HepG2 (cell line): ENCODE measurements at regions not wholly inside any gene's neighbourhood (a gene's known extent, or its start where the extent isn't known, plus 50 kb on each side); places are given as distances from the start of the nearest gene placed in this dataset.
A peak's percentile ranks its signal among the peaks of the same experiment; 100 is the strongest.

Experiments
- ELF3 ChIP-seq: IDR thresholded peaks from 2 replicates; pipeline ENCODE4 v1.6.1; 2016; ENCODE audit warnings: missing genetic modification reagents, missing compliant biosample characterization
- FOXK1 ChIP-seq: sonication (generic); formaldehyde crosslinking; IDR thresholded peaks from 2 replicates; pipeline ENCODE4 v1.4.0; 2020; ENCODE audit warnings: low read depth, missing genetic modification reagents, borderline replicate concordance
- FOXM1 ChIP-seq: sonication (generic); formaldehyde crosslinking; IDR thresholded peaks from 2 replicates; pipeline ENCODE4 v1.5.0; 2020; ENCODE audit warnings: missing genetic modification reagents
- FOXP1 ChIP-seq, 2 experiments: fragments of 450-650 bp in 1 of 2; IDR thresholded peaks; 2 replicates each; pipeline ENCODE4 v1.6.1; 2017 to 2018; ENCODE audit warnings: antibody characterized with exemption in 1 of 2
- HNRNPH1 ChIP-seq: fragments of 200-400 bp; formaldehyde crosslinking; optimal IDR thresholded peaks from 2 replicates; pipeline ENCODE3; 2017; ENCODE audit warnings: mild to moderate bottlenecking, low read depth, low read length
- MAFG ChIP-seq: sonication (generic); formaldehyde crosslinking; IDR thresholded peaks from 2 replicates; pipeline ENCODE4 v1.5.1; 2020; ENCODE audit warnings: mild to moderate bottlenecking, missing genetic modification reagents
- MTF2 ChIP-seq: sonication (generic); formaldehyde crosslinking; IDR thresholded peaks from 2 replicates; pipeline ENCODE4 v1.5.0; 2020; ENCODE audit warnings: missing genetic modification reagents, borderline replicate concordance
- POGK ChIP-seq: sonication (generic); formaldehyde crosslinking; conservative IDR thresholded peaks from 2 replicates; pipeline ENCODE4 v1.8.0; 2022; ENCODE audit warnings: mild to moderate bottlenecking, moderate library complexity, missing genetic modification reagents
- SIN3A ChIP-seq: IDR thresholded peaks from 2 replicates; pipeline ENCODE4 v1.6.1; 2011; ENCODE audit warnings: low read depth, mild to moderate bottlenecking, control low read depth, low read length, borderline replicate concordance
- XRCC5 ChIP-seq: fragments of 200-400 bp; formaldehyde crosslinking; optimal IDR thresholded peaks from 2 replicates; pipeline ENCODE3; 2017; ENCODE audit warnings: mild to moderate bottlenecking, low read length
- YEATS2 ChIP-seq: sonication (generic); formaldehyde crosslinking; IDR thresholded peaks from 2 replicates; pipeline ENCODE4 v1.4.0; 2020; ENCODE audit warnings: missing genetic modification reagents, borderline replicate concordance
- ZNF556 ChIP-seq: sonication (generic); formaldehyde crosslinking; IDR thresholded peaks from 2 replicates; pipeline ENCODE4 v1.4.0; 2020; ENCODE audit warnings: mild to moderate bottlenecking, missing genetic modification reagents, borderline replicate concordance
- ZNF768 ChIP-seq: sonication (generic); formaldehyde crosslinking; IDR thresholded peaks from 2 replicates; pipeline ENCODE4 v1.4.0; 2020; ENCODE audit warnings: missing genetic modification reagents
- ZUFSP ChIP-seq: sonication (generic); formaldehyde crosslinking; IDR thresholded peaks from 2 replicates; pipeline ENCODE4 v1.9.0; 2021; ENCODE audit warnings: missing genetic modification reagents, mild to moderate bottlenecking, borderline replicate concordance
- TF ChIP-seq, protein P1 (sequence below): sonication (generic); formaldehyde crosslinking; IDR thresholded peaks from 2 replicates; pipeline ENCODE4 v1.5.1; 2020; ENCODE audit warnings: missing genetic modification reagents, mild to moderate bottlenecking, borderline replicate concordance
- TF ChIP-seq, protein P2 (sequence below): sonication (generic); formaldehyde crosslinking; IDR thresholded peaks from 2 replicates; pipeline ENCODE4 v1.5.1; 2020; ENCODE audit warnings: missing genetic modification reagents, mild to moderate bottlenecking, borderline replicate concordance
- TF ChIP-seq, protein P3 (sequence below): sonication (generic); formaldehyde crosslinking; conservative IDR thresholded peaks from 2 replicates; pipeline ENCODE4 v1.5.0; 2020; ENCODE audit warnings: missing genetic modification reagents
- TF ChIP-seq, protein P4 (sequence below): sonication (generic); formaldehyde crosslinking; IDR thresholded peaks from 2 replicates; pipeline ENCODE4 v1.4.0; 2020; ENCODE audit warnings: mild to moderate bottlenecking, missing genetic modification reagents, borderline replicate concordance

GRCh38 chr9:70470050-70471015 is 55.9 kb upstream of the KLF9 start (continued):
- TF ChIP-seq POGK (CRISPR knock-in tag) (peak; percentile 73), ZNF768 (CRISPR knock-in tag) (no peak), MTF2 (no peak), MAFG (CRISPR knock-in tag) (no peak), HNRNPH1 (no peak), ZNF556 (CRISPR knock-in tag) (peak; percentile 55; the same call in 1 of the 2 replicates), XRCC5 (peak; percentile 64), ZUFSP (no peak), SIN3A (0 out of 2 replicates have a peak, but pooled peaks have one; percentile 35), FOXM1 (CRISPR knock-in tag) (no peak), YEATS2 (CRISPR knock-in tag) (peak; percentile 66; the same call in 1 of the 2 replicates), FOXP1 (IDR thresholded peaks at IDR 0.05) (peak; percentile 61; the same call in 1 of the 2 replicates), FOXP1 (CRISPR knock-in tag; IDR thresholded peaks at IDR 0.05) (peak; percentile 97), ELF3 (peak; percentile 83), FOXK1 (CRISPR knock-in tag) (peak; percentile 94)
- TF ChIP-seq, protein P1, sequence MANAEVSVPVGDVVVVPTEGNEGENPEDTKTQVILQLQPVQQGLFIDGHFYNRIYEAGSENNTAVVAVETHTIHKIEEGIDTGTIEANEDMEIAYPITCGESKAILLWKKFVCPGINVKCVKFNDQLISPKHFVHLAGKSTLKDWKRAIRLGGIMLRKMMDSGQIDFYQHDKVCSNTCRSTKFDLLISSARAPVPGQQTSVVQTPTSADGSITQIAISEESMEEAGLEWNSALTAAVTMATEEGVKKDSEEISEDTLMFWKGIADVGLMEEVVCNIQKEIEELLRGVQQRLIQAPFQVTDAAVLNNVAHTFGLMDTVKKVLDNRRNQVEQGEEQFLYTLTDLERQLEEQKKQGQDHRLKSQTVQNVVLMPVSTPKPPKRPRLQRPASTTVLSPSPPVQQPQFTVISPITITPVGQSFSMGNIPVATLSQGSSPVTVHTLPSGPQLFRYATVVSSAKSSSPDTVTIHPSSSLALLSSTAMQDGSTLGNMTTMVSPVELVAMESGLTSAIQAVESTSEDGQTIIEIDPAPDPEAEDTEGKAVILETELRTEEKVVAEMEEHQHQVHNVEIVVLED (CRISPR knock-in tag): no peak
- TF ChIP-seq, protein P2, sequence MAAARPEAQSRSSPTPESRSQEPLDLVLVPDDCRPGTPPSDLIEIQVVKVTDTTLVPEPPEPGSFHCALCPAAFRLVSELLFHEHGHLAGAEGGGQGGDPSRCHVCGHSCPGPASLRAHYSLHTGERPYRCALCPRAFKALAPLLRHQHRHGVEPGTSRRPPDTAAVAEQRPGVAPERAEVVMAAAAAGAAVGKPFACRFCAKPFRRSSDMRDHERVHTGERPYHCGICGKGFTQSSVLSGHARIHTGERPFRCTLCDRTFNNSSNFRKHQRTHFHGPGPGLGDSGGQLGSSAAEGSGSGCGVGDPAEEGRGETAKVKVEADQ (CRISPR knock-in tag): no peak
- TF ChIP-seq, protein P3, sequence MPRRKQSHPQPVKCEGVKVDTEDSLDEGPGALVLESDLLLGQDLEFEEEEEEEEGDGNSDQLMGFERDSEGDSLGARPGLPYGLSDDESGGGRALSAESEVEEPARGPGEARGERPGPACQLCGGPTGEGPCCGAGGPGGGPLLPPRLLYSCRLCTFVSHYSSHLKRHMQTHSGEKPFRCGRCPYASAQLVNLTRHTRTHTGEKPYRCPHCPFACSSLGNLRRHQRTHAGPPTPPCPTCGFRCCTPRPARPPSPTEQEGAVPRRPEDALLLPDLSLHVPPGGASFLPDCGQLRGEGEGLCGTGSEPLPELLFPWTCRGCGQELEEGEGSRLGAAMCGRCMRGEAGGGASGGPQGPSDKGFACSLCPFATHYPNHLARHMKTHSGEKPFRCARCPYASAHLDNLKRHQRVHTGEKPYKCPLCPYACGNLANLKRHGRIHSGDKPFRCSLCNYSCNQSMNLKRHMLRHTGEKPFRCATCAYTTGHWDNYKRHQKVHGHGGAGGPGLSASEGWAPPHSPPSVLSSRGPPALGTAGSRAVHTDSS (CRISPR knock-in tag): no peak
- TF ChIP-seq, protein P4, sequence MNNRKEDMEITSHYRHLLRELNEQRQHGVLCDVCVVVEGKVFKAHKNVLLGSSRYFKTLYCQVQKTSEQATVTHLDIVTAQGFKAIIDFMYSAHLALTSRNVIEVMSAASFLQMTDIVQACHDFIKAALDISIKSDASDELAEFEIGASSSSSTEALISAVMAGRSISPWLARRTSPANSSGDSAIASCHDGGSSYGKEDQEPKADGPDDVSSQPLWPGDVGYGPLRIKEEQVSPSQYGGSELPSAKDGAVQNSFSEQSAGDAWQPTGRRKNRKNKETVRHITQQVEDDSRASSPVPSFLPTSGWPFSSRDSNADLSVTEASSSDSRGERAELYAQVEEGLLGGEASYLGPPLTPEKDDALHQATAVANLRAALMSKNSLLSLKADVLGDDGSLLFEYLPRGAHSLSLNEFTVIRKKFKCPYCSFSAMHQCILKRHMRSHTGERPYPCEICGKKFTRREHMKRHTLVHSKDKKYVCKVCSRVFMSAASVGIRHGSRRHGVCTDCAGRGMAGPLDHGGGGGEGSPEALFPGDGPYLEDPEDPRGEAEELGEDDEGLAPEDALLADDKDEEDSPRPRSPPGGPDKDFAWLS (CRISPR knock-in tag): no peak
